HG02610 (cell line): ENCODE measurements at regions not wholly inside any gene's neighbourhood (a gene's known extent, or its start where the extent isn't known, plus 50 kb on each side); places are given as distances from the start of the nearest gene placed in this dataset.

Experiments used
- ATAC-seq: cut with Tn5 transposase; IDR thresholded peaks from one replicate; pipeline ENCODE4 v1.9.1; 2021; ENCODE audit warnings: mild to moderate bottlenecking, moderate library complexity; ENCODE audit not compliant: unreplicated experiment

- ATAC-seq = no peak
Measured at GRCh38 chr13:79267560-79267959, 138.5 kb downstream of the RBM26 start.

DNA sequence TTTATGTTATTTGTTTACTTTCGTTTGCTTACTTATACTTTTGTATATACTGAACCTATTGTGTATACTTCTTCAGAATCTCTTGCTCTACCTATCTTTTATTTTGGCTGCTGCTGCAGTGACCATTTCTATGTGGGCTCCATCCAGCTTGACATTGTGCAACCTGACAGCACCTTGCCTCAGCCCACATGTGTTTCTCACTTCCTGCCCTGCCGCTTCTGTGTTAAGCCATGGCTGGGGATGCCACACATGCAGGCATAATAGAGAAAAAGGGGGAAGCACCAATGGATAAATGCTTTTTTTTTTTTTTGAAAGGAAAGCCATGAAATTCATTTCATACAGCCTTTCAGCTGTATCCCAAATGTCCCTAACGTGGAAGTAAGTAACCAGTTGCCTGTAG is 147.6 kb downstream of the RBM26 start:
- peak; percentile 63 for ATAC-seq

DNA sequence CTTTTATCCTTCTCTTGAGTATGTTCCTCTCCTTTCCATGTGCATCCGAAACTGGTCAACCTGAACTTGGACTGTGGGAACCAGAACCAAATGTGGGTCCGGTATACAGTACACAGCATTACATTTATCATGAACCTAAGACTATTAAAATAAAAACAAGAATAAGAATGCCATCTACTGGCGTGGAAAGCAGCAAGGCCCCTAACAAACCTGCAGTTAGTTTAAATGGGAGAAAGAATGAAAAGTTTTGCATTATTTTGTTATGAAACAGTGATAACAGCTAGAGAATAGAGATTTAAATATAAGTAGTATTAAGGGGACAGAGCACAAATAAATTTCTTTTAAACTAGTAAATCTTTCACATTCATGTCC is 159.5 kb downstream of the RBM26 start:
- peak; percentile 25 for ATAC-seq

DNA sequence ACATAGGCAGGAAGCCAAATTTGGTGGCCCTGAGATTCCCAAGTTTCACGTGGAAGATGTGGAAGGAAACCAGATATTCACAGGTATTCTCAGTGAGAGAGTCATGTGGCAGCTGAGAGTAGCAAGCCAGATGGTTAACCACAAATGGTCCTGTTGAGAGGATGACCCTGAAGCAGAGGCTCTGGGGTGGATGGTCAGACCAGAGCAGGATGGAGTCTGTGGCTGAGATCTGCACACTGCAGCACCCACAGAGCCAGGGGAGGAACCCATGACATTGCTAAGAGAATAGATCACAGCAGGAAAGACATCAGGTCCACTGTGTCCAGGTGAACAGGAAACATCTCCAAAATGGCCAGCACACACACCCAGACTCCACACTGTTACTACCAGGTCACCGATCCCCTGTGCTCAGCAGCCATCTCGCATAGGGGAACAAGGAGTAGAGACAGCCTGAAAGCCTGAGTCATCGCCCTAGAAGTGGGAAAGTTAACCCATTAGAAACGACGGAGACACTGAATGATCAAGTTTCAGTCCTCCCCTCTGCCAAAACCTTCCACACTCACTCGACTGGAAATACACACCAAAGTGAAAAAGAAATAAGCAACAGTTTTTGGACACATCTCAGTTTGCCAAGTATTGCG is 160.0 kb downstream of the RBM26 start:
- peak; percentile 63 for ATAC-seq

- no peak for ATAC-seq
Measured at GRCh38 chr13:79241697-79242096, 164.4 kb downstream of the RBM26 start.

- no peak for ATAC-seq
Measured at GRCh38 chr13:79237981-79238380, 168.1 kb downstream of the RBM26 start.

DNA sequence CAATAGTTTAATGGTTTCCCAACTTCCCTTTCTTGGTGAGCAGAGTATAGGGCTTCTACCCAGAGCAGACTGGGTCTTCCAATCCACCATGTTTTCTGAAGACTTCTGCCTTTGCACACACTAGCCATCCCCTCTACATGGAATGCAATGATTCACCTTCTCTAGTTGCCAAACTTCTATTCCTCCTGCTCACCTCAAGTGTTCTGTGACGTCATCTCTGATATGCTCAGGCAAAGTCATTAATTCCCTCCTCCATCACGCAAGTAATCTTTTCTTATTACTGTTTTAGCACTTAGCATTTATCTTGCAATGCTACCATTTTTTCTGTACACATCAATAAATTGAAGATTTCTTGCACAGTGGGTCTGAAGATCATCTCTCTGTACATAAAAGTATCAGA is 174.2 kb downstream of the RBM26 start:
- ATAC-seq = no peak

GRCh38 chr13:79229761-79230160 is 176.3 kb downstream of the RBM26 start:
- no peak for ATAC-seq

DNA sequence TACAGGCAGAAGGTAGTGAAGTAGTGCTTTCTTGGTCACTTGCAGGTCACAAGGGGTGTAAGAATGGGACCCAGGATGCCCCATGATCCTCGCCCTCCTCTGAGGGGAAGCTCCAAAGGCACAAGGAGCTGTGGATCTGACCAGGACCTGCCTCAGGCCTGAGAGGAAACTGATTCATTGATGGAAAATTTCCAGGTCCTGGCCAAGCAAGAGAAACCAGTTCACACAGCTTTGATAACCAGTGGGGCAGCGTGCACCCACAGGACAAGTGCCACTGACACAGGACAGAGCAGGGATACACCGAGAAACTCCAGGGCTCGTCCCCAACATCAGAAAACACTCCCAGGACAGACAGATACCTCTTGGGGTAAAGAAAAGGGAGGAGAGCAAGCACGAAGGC is 177.1 kb downstream of the RBM26 start:
- ATAC-seq = no peak

GRCh38 chr13:79227418-79227817 is 178.6 kb downstream of the RBM26 start:
- peak; percentile 92 for ATAC-seq

DNA sequence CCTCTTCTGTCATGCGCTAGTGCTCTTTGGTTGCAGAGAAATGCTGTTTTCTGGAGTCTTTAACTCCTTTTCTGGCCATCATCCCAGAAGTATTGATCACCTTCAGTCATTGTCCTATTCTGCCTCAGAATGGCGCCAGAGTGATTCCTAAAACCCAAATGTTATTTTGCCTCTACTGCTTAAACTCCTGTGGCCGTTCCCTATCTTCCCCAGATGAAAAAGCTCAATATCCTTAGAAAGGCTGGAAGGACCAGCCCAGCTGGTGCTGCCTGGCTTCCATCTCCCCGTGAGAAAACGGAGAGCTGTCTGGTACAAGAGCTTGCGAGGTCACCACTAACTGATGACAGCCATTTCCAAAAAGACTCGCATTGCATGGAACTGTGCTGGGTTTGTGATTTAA is 179.1 kb downstream of the RBM26 start:
- peak; percentile 27 for ATAC-seq

- ATAC-seq = no peak
Measured at GRCh38 chr13:79226250-79226649, 179.8 kb downstream of the RBM26 start.

- ATAC-seq = no peak
Measured at GRCh38 chr13:79225487-79226232, 180.4 kb downstream of the RBM26 start.

- ATAC-seq = no peak
Measured at GRCh38 chr13:79222427-79223205, 183.4 kb downstream of the RBM26 start.

DNA sequence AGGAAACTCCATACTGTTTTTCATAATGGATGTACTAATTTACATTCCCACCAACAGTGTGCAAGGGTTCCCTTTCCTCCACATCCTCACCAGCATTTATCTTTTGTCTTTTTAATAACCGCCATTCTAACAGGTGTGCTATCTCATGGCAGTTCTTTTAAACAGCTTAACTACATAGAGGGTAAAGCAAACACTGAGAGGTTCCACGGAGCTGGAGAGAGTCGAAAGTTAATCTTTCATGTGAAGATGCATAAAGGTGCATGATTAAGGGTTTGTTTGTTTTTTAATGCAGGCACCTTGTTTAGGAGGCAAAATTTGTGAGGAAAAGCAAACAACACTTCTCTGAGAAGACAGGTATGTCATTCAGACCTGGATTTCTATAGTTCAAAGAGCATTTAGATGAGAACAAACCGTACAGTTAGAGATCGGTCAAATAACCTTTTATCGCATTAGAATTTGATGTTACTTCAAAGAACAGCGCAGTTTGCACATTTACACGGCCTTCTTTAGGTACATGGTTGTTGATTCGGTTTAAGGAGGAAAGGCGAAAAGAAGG is 193.9 kb downstream of the RBM26 start:
- no peak for ATAC-seq

DNA sequence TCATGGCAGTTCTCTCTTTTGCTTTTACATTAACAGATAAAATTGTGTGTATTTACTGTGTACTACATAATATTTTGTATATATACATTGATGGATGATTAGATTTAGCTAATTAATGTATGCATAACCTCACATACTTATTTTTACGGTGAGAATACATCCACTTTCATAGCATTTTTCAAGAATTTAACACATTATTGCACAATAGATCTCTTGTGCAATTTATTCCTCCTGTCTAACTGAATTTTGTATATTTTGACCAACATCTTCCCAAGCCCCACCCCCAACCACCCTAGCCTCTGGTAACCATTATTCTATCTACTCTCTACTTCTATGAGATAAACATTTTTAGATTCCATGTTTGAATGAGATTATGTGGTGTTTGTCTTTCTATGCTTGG is 194.7 kb downstream of the RBM26 start:
- no peak for ATAC-seq

DNA sequence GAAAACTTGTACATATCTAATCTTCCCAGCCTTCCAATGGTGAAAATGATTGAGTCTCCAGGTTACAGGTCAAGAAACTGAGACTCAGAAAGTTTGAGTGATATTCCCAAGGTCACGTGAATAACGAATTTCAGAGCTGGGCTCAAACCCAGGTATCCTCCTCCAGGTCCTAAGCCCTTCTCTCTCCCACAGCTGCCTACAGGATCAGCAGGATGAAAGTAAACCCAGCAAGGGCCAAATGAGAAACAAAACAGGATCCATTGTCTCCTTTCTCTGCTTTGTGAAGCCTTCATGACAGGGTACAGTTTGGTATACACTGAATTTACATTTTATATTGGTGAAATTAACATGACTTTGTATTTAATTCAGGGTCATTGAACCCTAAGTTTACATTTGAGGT is 208.1 kb downstream of the RBM26 start:
- no peak for ATAC-seq

DNA sequence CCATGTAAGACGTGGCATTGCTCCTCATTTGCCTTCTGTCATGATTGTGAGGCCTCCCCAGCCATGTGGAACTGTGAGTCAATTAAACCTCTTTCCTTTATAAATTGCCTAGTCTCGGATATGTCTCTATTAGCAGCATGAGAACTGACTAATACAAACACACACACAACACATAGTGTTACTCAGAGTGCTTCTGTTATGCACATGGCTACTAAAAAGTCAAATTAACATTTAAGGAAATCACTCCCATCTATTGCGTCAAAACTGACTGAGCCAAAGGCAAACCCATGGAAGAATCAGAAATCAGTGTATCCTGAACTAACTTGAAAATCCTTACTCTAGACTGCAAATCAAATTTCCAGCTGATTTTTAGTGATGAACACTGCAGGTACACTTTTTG is 209.2 kb downstream of the RBM26 start:
- no peak for ATAC-seq

GRCh38 chr13:79196366-79196765 is 209.7 kb downstream of the RBM26 start:
- ATAC-seq = no peak

DNA sequence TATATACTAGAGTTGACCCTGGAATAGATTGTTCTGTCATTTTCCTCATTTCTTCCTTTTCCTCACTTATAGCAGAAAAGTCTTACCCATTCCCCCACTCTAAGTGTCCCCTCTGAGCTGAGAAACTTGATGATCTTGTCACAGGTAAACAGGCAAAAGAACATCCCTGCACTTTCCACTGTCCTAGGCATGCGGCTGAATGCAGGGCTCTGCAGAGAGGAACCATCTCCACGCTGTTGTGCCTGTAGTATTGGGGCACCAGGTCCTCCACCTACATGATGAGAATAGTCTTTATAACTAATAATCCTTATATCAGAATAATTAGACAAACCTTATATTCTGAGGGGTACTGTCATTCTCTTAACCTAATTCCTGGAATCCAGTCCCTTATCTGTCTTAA is 211.3 kb downstream of the RBM26 start:
- ATAC-seq = peak; percentile 35

- ATAC-seq = peak; percentile 95
Measured at GRCh38 chr13:79194272-79194671, 211.8 kb downstream of the RBM26 start.

GRCh38 chr13:79191501-79191900 is 214.6 kb downstream of the RBM26 start:
- ATAC-seq = no peak
